ENCODE measurements at regions not wholly inside any gene's neighbourhood (a gene's known extent, or its start where the extent isn't known, plus 50 kb on each side); places are given as distances from the start of the nearest gene placed in this dataset.
"Not testable (repeated sequence)": the region's sequence is repeated elsewhere in the genome, so short reads cannot be mapped to it uniquely, and the experiment has no call there.

GRCh38 chr14:42994051-42994736 lies 1387.5 kb downstream of the LRFN5 start:
- no peaks in the 10 kb centered on the region for H3K27me3 ChIP-seq
- H3K4me3 ChIP-seq: no peak overlapping the region
- H3K27ac ChIP-seq: no peak overlapping the region
- no peak for TF ChIP-seq POLR2AphosphoS5 (IDR thresholded peaks at IDR 0.05; ENCODE audit: insufficient read depth in 1 of 2, low read depth in 1 of 2)
- TF ChIP-seq POLR2A (IDR thresholded peaks at IDR 0.05): no peak
- no peak for TF ChIP-seq CTCF (IDR thresholded peaks at IDR 0.05)
- intact Hi-C loops (cut with DNase I): no loop called here
- H3K36me3 ChIP-seq: no peaks in the 10 kb centered on the region
- no peak for DNase-seq (ENCODE audit: extremely low spot score in 2 of 2)
- no peaks in the 10 kb centered on the region for H3K9me3 ChIP-seq
- no peaks in the 10 kb centered on the region for H3K4me1 ChIP-seq

- no peaks in the 10 kb centered on the region for H3K9me3 ChIP-seq
- H3K27ac ChIP-seq: no peak overlapping the region
- H3K4me3 ChIP-seq: no peak overlapping the region
- H3K4me1 ChIP-seq: no peaks in the 10 kb centered on the region
- TF ChIP-seq CTCF (IDR thresholded peaks at IDR 0.05) (no peak), POLR2A (IDR thresholded peaks at IDR 0.05) (no peak), POLR2AphosphoS5 (IDR thresholded peaks at IDR 0.05; ENCODE audit: insufficient read depth in 1 of 2, low read depth in 1 of 2) (no peak)
- H3K36me3 ChIP-seq: no peaks in the 10 kb centered on the region
- H3K27me3 ChIP-seq: no peaks in the 10 kb centered on the region
- intact Hi-C loops (cut with DNase I): no loop called here
- no peak for DNase-seq (ENCODE audit: extremely low spot score in 2 of 2)
These were observed 1386.3 kb downstream of the LRFN5 start for GRCh38 chr14:42992930-42993329.

- no peak overlapping the region for H3K4me3 ChIP-seq
- no peaks in the 10 kb centered on the region for H3K9me3 ChIP-seq
- intact Hi-C loops (cut with DNase I): no loop called here
- H3K4me1 ChIP-seq: no peaks in the 10 kb centered on the region
- no peak overlapping the region for H3K27ac ChIP-seq
- no peak for DNase-seq (ENCODE audit: extremely low spot score in 2 of 2)
- H3K27me3 ChIP-seq: no peaks in the 10 kb centered on the region
- no peaks in the 10 kb centered on the region for H3K36me3 ChIP-seq
- no peak for TF ChIP-seq POLR2AphosphoS5 (IDR thresholded peaks at IDR 0.05; ENCODE audit: insufficient read depth in 1 of 2, low read depth in 1 of 2)
These were observed 1373.7 kb downstream of the LRFN5 start for GRCh38 chr14:42980419-42980818.

- H3K4me1 ChIP-seq; H3K36me3 ChIP-seq; H3K4me3 ChIP-seq; DNase-seq (ENCODE audit: extremely low spot score in 2 of 2); H3K27me3 ChIP-seq; H3K27ac ChIP-seq; intact Hi-C loops (cut with DNase I); H3K9me3 ChIP-seq: not testable (repeated sequence)
These were observed 1366.5 kb downstream of the LRFN5 start for GRCh38 chr14:42973171-42973570.

GRCh38 chr14:42965512-42965911 lies 1358.8 kb downstream of the LRFN5 start:
- no peak overlapping the region for H3K27ac ChIP-seq
- DNase-seq (ENCODE audit: extremely low spot score in 2 of 2): no peak
- H3K9me3 ChIP-seq: no peaks in the 10 kb centered on the region
- TF ChIP-seq POLR2AphosphoS5 (IDR thresholded peaks at IDR 0.05; ENCODE audit: insufficient read depth in 1 of 2, low read depth in 1 of 2) (no peak), CTCF (IDR thresholded peaks at IDR 0.05) (no peak), POLR2A (IDR thresholded peaks at IDR 0.05) (no peak)
- no peaks in the 10 kb centered on the region for H3K36me3 ChIP-seq
- no peaks in the 10 kb centered on the region for H3K4me1 ChIP-seq
- no peak overlapping the region for H3K4me3 ChIP-seq
- H3K27me3 ChIP-seq: no peaks in the 10 kb centered on the region
- intact Hi-C loops (cut with DNase I): no loop called here

- Histone ChIP-seq H3K4me3 (no peak overlapping the region), H3K9me3 (no peaks in the 10 kb centered on the region), H3K4me1 (no peaks in the 10 kb centered on the region), H3K27me3 (no peaks in the 10 kb centered on the region), H3K36me3 (no peaks in the 10 kb centered on the region), H3K27ac (no peak overlapping the region)
- intact Hi-C loops (cut with DNase I): no loop called here
- DNase-seq (ENCODE audit: extremely low spot score in 2 of 2): no peak
- no peak for TF ChIP-seq POLR2A (IDR thresholded peaks at IDR 0.05)
- TF ChIP-seq CTCF (IDR thresholded peaks at IDR 0.05): no peak
- TF ChIP-seq POLR2AphosphoS5 (IDR thresholded peaks at IDR 0.05; ENCODE audit: insufficient read depth in 1 of 2, low read depth in 1 of 2): no peak
These were observed 1354.8 kb downstream of the LRFN5 start for GRCh38 chr14:42961509-42961908.
